Frontal cortex (tissue), 3 donors: ENCODE measurements at regions not wholly inside any gene's neighbourhood (a gene's known extent, or its start where the extent isn't known, plus 50 kb on each side); places are given as distances from the start of the nearest gene placed in this dataset.
"Not testable (repeated sequence)": the region's sequence is repeated elsewhere in the genome, so short reads cannot be mapped to it uniquely, and the experiment has no call there.

ENCODE experiments used
- DNase-seq, 2 donors: peaks; one replicate each; pipeline ENCODE4 v3.0.0; 2012; ENCODE audit warnings: low spot score in 2 of 2
- FAIRE-seq: peaks from 2 replicates; lab custom pipeline; 2012; peaks lifted over from hg19 to GRCh38; lab: Jason Lieb, UNC
- donor health status: control.
- donor health status: control.
- donor health status: control.

GRCh38 chr10:78650122-78650521 lies 418.6 kb upstream of the ZMIZ1 start:
- DNase-seq = no peak
- FAIRE-seq = no peak

- FAIRE-seq = no peak
- no peak for DNase-seq
Observed at GRCh38 chr10:78651287-78651686, 417.5 kb upstream of the ZMIZ1 start.

DNA sequence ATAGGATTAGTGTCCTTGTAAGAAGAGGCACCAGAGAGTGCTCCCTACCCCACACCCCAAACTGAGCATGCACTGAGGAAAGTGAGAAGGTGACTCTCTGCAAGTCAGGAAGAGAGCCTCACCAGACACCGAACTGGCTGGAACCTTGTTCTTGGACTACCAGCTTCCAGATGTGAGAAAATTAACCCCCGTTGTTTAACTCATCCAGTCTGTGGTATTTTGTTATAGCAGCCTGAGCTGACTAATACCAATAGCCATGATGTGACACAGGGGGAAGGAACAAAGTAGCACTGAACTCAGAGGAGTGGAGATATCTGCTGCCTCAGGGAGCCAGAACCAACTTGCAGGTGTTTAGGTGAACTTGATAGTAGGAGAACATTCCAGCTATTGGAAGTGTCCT lies 415.2 kb upstream of the ZMIZ1 start:
- FAIRE-seq = no peak

GRCh38 chr10:78654047-78654590 lies 414.6 kb upstream of the ZMIZ1 start:
- FAIRE-seq = no peak
- no peak for DNase-seq

More for the DNA sequence above, 415.2 kb upstream of the ZMIZ1 start:
- no peak for DNase-seq

DNA sequence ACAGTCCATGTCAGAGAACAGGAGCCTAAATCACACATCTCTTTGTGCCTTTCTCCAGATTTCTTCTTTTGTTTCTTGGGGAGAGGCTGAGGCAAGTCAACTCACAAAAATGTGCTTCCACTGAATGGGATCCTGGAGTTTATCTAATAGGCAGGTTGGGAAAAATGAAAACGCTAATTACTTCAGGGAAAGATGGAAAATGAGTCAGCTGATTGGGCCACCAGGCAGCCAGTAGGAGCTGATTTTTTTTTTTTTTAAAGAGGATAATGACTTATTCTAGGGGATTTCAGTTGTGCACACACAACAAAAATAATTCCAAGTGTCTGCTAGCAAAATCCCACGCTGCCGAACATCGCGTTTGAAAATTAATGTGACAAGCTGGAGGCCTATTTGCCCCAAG lies 412.8 kb upstream of the ZMIZ1 start:
- FAIRE-seq (no peak), DNase-seq (no peak)

DNA sequence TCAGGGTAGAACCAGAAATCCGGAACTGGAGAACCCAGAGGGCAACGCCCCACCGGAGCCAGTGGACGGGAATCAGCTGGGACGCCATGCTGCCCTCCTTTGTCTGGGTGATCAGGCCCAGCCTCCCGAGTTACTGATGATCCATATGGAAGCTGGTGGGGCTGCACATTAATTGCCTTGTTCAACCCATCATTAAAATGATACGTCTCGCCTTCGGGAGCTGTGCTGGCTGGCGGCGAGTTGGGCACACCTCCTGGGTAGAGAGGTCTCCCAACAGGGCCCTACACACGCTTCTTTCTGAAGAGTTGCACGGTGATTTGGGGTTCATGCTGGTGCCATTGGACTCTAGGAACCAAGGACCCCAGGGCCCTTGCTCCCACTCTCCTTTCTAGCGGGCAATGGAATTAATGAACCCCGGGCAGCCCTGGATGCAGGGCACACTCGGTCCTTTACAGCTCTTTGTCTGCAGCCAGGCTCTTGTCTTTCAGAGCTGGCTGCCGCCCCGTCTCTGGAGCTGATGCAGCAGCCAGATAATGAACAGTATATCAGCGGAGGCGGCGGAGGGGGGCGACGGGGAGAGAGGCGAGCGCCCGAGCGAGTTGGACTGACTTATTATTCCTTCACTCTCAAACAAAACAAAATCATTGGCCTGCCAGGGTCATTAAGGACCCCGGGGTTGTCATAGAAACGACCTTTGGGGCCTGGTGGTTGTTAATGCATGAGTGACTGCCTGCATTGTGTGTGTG lies 412.2 kb upstream of the ZMIZ1 start:
- no peak for FAIRE-seq
- peak; percentile 5 to 29 for DNase-seq

GRCh38 chr10:78657163-78657861 lies 411.5 kb upstream of the ZMIZ1 start:
- DNase-seq (peak; percentile 15 to 57), FAIRE-seq (no peak)

DNA sequence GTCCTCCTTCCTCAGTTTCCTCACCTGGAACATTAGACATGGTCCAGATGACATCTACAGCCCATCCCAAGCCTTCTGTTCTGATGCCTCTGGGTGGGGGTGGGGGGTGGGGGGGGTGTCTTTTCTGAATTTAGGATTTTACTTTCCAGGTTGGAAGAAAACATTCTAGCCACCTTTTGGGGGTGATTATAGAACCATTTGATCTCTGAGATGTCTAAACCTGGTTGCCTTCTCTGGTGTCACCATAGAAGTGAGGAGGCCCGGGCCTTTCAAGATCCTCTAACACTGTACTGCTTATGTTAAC lies 411.0 kb upstream of the ZMIZ1 start:
- FAIRE-seq (no peak), DNase-seq (no peak)

DNA sequence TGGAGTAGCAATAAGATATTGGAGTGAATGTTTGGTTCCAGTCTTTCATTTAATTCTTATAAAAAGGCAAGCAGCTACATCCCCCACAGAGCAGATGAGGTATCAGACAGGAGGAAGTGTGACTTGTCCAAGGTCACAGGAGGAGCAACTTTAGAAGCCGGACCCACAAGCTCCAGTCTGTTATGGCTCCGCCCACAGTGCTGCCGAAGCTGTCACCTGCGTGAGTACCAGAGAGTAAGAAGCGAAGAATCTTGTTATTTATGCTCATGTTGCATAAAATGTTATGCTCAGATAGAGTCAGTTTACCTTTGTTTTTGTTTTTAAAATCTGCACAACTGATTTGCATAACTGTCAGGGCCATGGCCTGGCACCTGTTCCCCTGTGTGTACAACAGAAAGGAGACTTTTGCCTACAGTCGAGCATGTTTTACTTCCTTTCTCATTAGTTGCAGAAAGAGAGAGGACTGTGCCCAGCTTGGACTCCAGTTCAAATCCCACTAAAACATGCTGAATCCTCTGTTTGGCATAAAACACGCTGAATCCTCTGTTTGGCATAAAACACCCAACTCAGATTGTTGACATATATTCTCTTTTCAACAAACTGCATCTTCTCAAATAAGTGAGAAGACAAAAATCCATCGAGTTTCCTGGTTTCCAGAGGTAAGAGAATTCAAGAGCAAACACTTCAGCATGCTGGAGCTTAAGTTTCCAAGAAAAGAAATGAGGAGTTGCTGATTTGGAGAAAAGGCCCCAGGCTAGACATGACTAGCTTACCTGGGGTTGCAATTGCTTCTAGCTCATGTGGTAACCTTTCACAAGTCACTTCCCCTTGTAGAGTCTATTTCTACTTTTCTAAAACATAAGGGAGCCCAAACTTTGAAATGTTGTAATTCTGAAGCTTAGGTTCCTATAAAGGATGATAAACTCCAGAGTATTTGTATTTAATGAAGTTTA lies 409.8 kb upstream of the ZMIZ1 start:
- DNase-seq (no peak), FAIRE-seq (no peak)

- DNase-seq (no peak), FAIRE-seq (no peak)
Observed at GRCh38 chr10:78659598-78659967, 409.2 kb upstream of the ZMIZ1 start.

DNA sequence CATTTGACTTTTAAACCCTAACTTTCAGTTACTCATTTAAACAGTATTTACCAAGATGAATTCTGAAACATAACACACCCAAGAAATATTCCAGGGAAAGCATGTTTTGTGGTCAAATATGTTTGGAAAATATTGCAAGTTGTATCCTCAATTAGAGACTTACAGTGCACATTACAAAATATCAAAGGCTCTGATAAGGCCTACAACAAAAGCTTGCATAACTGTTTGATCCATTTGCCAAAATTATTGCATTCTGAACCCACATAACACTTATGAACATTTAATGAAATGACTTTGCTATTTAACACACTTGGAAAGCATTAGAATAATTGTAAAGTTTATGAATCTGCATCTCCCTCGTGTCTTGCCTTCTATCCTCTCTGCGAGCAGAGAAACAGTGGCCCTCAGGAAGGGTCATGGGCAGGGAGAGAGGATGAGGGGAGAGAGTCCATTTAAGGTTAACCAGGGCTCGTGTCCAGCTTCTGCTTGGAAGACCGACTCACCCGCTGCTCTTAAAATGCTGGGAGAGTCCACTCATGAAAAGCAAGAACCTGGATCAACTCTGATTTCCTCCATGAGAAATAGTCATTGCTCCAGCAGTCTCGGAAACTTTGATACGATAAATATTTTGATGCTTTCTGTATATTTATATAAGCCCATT lies 408.2 kb upstream of the ZMIZ1 start:
- DNase-seq (no peak), FAIRE-seq (no peak)

DNA sequence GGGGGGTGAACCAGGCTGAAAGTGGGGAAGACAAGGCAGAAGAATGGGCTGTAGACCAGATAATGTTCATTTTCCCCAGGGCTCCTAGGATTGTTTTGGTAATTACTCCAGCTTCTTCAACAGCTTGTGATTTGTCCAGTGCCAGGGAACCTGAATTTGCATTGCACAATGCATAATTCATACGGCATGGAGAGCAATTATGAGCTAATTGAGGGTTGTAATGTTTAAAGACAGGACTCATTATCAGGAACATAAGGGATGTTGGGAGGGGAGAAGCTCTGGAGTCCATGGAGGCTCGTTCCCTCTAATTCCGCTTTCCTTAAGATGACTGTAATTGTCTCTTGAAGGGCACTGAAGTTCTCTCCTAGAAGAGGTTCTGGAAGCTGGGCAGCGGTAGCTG lies 405.0 kb upstream of the ZMIZ1 start:
- no peak for DNase-seq
- FAIRE-seq = no peak

- DNase-seq = no peak
- FAIRE-seq = no peak
Observed at GRCh38 chr10:78664929-78665553, 403.7 kb upstream of the ZMIZ1 start.

GRCh38 chr10:78672918-78673317 lies 395.8 kb upstream of the ZMIZ1 start:
- no peak for FAIRE-seq
- no peak for DNase-seq

- DNase-seq, FAIRE-seq: not testable (repeated sequence)
Observed at GRCh38 chr10:78681141-78681540, 387.6 kb upstream of the ZMIZ1 start.

DNA sequence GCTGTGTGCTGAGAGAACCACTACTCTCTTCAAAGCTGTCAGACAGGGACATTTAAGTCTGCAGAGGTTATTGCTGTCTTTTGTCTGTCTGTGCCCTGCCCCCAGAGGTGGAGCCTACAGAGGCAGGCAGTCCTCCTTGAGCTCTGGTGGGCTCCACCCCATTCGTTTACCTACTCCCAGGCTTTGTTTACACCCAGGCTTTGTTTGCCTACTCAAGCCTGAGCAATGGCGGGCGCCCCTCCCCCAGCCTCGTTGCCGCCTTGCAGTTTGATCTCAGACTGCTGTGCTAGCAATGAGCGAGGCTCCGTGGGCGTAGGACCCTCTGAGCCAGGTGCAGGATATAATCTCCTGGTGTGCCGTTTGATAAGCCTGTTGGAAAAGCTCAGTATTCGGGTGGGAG lies 386.8 kb upstream of the ZMIZ1 start:
- not testable (repeated sequence) for DNase-seq, FAIRE-seq

GRCh38 chr10:78684947-78685346 lies 383.8 kb upstream of the ZMIZ1 start:
- FAIRE-seq (no peak), DNase-seq (no peak)

DNA sequence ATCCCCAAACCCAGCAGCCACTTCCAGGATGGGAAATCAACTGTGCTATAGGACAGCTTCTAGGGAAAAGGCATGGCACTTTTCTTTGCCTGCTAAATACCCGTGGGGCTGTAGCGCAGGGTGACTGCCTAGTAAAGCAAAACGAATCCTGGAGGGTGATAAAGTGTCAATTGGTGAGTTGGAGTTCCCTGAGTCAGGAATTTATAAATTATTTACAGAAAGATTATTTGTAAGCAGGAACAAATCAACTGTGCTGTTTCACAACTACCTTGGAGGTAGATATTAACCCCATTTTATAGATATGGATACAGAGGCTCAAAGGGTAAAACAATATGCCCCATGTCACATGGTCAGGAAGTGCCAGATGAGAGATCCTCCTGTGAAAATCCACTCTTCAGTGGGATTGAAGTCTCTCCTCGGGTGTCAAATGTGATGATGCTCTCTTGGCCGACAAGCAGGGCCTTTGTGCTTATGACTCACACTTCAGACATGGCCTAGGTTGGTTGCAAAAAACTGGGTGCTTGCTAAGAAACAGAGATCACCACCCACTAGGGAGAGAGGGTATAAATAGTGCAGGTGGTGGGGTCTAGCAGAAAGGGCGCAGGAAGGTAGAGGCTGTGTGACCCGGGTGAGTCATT lies 383.2 kb upstream of the ZMIZ1 start:
- no peak for FAIRE-seq
- DNase-seq = no peak

- no peak for FAIRE-seq
Observed at GRCh38 chr10:78686444-78687060, 382.2 kb upstream of the ZMIZ1 start.

More at GRCh38 chr10:78686444-78687060, 382.2 kb upstream of the ZMIZ1 start:
- DNase-seq = no peak
